Fibroblast of lung (primary cell): ENCODE measurements at regions not wholly inside any gene's neighbourhood (a gene's known extent, or its start where the extent isn't known, plus 50 kb on each side); places are given as distances from the start of the nearest gene placed in this dataset.

Experiments
- DNase-seq, 2 donors: peaks; one replicate each; pipeline versions ENCODE4 v3.0.0 to v3.0.0-alpha.2; 2010; ENCODE audit warnings: low read depth in 2 of 2
- H2AFZ ChIP-seq: 2 replicates; pipeline ENCODE4 v1.5.1; 2012; ENCODE audit warnings: low read length, control low read depth, inconsistent platforms
- H3K27ac ChIP-seq: 2 replicates; pipeline ENCODE4 v1.5.1; 2011; ENCODE audit warnings: low read length, control low read depth; ENCODE audit not compliant: insufficient read depth
- H3K27me3 ChIP-seq: 2 replicates; pipeline ENCODE4 v1.5.1; 2011; ENCODE audit warnings: mild to moderate bottlenecking, low read length; ENCODE audit not compliant: control insufficient read depth, insufficient read depth
- H3K36me3 ChIP-seq: 2 replicates; pipeline ENCODE4 v1.5.1; 2011; ENCODE audit warnings: low read length; ENCODE audit not compliant: control insufficient read depth, insufficient read depth
- H3K4me1 ChIP-seq: 2 replicates; pipeline ENCODE4 v1.5.1; 2011; ENCODE audit warnings: low read length; ENCODE audit not compliant: control insufficient read depth, insufficient read depth; ENCODE audit errors: extremely low read depth
- H3K4me2 ChIP-seq: 2 replicates; pipeline ENCODE4 v1.5.1; 2011; ENCODE audit warnings: low read length, control low read depth; ENCODE audit not compliant: insufficient read depth; ENCODE audit errors: extremely low read depth
- H3K4me3 ChIP-seq, 4 experiments: fragments of 200-600 bp in 1 of 4; sonication (generic) in 1 of 4; replicated peaks in 1 of 4; 2 replicates each; pipeline ENCODE4 v1.5.1; 2011 to 2016; ENCODE audit warnings: low read length in 4 of 4, low read depth in 3 of 4, mild to moderate bottlenecking in 3 of 4, control low read depth in 2 of 4, inconsistent platforms in 1 of 4, mixed read lengths in 1 of 4; ENCODE audit not compliant: insufficient read depth in 1 of 4; ENCODE audit errors: control extremely low read depth in 1 of 4
- H3K79me2 ChIP-seq: 2 replicates; pipeline ENCODE4 v1.5.1; 2012; ENCODE audit warnings: mild to moderate bottlenecking, low read length, inconsistent platforms; ENCODE audit not compliant: control insufficient read depth, insufficient read depth
- H3K9ac ChIP-seq: 2 replicates; pipeline ENCODE4 v1.5.1; 2011; ENCODE audit warnings: mild to moderate bottlenecking, low read length, control low read depth; ENCODE audit not compliant: insufficient read depth
- H3K9me3 ChIP-seq: 2 replicates; pipeline ENCODE4 v1.5.1; 2012; ENCODE audit warnings: low read depth, low read length; ENCODE audit not compliant: control insufficient read depth, insufficient read depth
- H4K20me1 ChIP-seq: 2 replicates; pipeline ENCODE4 v1.5.1; 2011; ENCODE audit warnings: low read length; ENCODE audit not compliant: control insufficient read depth, insufficient read depth; ENCODE audit errors: extremely low read depth
- EZH2 ChIP-seq: IDR thresholded peaks from 2 replicates; pipeline ENCODE4 v1.5.1; 2012; ENCODE audit warnings: low read length, control low read depth, mild to moderate bottlenecking; ENCODE audit errors: missing control alignments
- TF ChIP-seq, protein P1 (sequence below), 2 donors: IDR thresholded peaks in 1 of 2; conservative IDR thresholded peaks in 1 of 2; 1 replicate in 1 of 2; 2 replicates in 1 of 2; pipeline ENCODE4 v1.5.1; 2011 to 2012; ENCODE audit warnings: low read length in 2 of 2, control low read depth in 1 of 2, inconsistent platforms in 1 of 2, low read depth in 1 of 2, mild to moderate bottlenecking in 1 of 2

DNA sequence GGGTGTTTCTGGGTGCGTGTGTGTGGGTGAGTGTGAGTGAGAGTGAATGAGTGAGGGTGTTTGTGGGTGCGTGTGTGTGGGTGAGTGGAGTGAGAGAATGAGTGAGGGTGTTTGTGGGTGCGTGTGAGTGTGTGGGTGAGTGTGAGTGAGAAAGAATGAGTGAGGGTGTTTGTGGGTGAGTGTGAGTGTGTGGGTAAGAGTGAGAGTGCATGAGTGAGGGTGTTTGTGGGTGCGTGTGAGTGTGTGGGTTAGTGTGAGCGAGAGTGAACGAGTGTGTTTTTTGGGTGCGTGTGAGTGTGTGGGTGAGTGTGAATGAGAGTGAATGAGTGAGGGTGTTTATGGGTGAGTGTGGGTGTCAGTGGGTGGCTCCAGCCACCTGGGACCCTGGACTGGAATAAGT lies 1676.1 kb upstream of the TENM3 start:
- Histone ChIP-seq H3K9ac (no peak overlapping the region), H3K36me3 (no peaks in the 10 kb centered on the region), H3K4me1 (no peaks in the 10 kb centered on the region), H3K4me3 (no peak overlapping the region), H3K27ac (no peak overlapping the region), H3K4me2 (no peak overlapping the region), H2AFZ (no peak overlapping the region), H3K27me3 (no peaks in the 10 kb centered on the region), H4K20me1 (no peaks in the 10 kb centered on the region), H3K79me2 (no peaks in the 10 kb centered on the region), H3K9me3 (no peaks in the 10 kb centered on the region)
- TF ChIP-seq EZH2 = no peak
- TF ChIP-seq, protein P1, sequence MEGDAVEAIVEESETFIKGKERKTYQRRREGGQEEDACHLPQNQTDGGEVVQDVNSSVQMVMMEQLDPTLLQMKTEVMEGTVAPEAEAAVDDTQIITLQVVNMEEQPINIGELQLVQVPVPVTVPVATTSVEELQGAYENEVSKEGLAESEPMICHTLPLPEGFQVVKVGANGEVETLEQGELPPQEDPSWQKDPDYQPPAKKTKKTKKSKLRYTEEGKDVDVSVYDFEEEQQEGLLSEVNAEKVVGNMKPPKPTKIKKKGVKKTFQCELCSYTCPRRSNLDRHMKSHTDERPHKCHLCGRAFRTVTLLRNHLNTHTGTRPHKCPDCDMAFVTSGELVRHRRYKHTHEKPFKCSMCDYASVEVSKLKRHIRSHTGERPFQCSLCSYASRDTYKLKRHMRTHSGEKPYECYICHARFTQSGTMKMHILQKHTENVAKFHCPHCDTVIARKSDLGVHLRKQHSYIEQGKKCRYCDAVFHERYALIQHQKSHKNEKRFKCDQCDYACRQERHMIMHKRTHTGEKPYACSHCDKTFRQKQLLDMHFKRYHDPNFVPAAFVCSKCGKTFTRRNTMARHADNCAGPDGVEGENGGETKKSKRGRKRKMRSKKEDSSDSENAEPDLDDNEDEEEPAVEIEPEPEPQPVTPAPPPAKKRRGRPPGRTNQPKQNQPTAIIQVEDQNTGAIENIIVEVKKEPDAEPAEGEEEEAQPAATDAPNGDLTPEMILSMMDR (conservative IDR thresholded peaks at IDR 0.05 in 1 of 2, IDR thresholded peaks at IDR 0.05 in 1 of 2; ENCODE audit: low read depth in 1 of 2, low read length in 2 of 2) = no peak
- DNase-seq = no peak

DNA sequence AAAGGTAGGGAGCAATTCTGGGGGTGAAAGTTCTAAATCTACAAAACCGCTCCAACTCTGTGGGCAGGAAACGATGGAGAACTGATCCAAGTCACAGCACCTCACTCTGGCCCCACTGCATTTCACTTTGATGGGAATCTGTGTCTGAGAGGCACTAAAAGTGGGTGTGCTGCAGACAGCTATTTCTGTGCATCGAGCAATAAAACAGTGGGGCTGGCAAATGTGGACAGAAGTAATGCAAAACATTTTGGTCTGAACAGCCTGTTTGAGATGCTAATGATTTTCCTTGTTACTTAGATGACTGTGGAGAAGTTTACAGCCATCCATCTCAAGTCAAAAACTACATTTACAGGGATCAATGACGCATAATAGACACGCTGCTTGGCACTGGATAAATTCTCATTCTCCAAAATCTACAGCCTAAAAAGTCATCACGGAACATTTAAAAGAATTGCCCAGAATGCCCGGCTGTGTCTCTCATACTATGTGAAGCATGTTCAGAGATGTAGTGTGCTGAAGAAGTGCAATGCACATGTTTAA lies 1671.6 kb upstream of the TENM3 start:
- H3K9me3 ChIP-seq = no peaks in the 10 kb centered on the region
- no peak for TF ChIP-seq EZH2
- TF ChIP-seq, protein P1 (conservative IDR thresholded peaks at IDR 0.05 in 1 of 2, IDR thresholded peaks at IDR 0.05 in 1 of 2; ENCODE audit: low read depth in 1 of 2, low read length in 2 of 2) = no peak

DNA sequence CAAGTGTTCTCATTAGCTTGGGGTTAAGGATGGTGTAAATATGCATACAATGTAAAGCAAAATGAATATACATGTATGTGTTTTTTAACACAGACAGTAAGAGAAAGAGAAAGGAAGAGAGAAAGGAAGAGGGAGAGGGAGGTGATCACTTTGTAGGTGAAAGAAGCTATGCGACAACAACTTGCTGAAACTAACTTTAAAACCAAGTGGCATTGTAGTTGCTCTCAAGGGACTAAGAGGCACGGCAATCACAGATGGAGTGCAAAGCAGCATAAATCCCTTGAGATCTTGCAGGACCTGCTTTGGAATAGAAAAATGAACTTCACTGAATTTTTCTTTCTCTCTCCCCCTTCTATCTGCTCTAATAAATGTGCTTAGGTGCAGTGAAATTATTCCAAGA lies 1665.0 kb upstream of the TENM3 start:
- Histone ChIP-seq H3K4me2 (no peak overlapping the region), H3K4me3 (no peak overlapping the region), H3K9me3 (no peaks in the 10 kb centered on the region), H3K4me1 (no peaks in the 10 kb centered on the region), H3K9ac (no peak overlapping the region), H3K36me3 (no peaks in the 10 kb centered on the region), H2AFZ (no peak overlapping the region), H3K27me3 (no peaks in the 10 kb centered on the region), H4K20me1 (no peaks in the 10 kb centered on the region), H3K79me2 (no peaks in the 10 kb centered on the region), H3K27ac (no peak overlapping the region)
- DNase-seq = no peak
- TF ChIP-seq EZH2 = no peak
- TF ChIP-seq, protein P1 (conservative IDR thresholded peaks at IDR 0.05 in 1 of 2, IDR thresholded peaks at IDR 0.05 in 1 of 2; ENCODE audit: low read depth in 1 of 2, low read length in 2 of 2) = no peak

More for the DNA sequence above, 1671.6 kb upstream of the TENM3 start:
- Histone ChIP-seq H3K9ac (no peak overlapping the region), H3K36me3 (no peaks in the 10 kb centered on the region), H3K4me1 (no peaks in the 10 kb centered on the region), H4K20me1 (no peaks in the 10 kb centered on the region), H2AFZ (no peak overlapping the region), H3K4me2 (no peak overlapping the region), H3K27me3 (no peaks in the 10 kb centered on the region), H3K4me3 (no peak overlapping the region), H3K27ac (no peak overlapping the region), H3K79me2 (no peaks in the 10 kb centered on the region)
- DNase-seq = peak in 1 of 2 donors; percentile 0
